ENCODE measurements at regions not wholly inside any gene's neighbourhood (a gene's known extent, or its start where the extent isn't known, plus 50 kb on each side); places are given as distances from the start of the nearest gene placed in this dataset.

- peaks cover 0 to 1% (median 0%) of the 10 kb centered on the region in 5 donors for H3K9me3 Mint-ChIP-seq
- H3K4me3 Mint-ChIP-seq: no peak overlapping the region
- H3K36me3 Mint-ChIP-seq: no peaks in the 10 kb centered on the region
- no peaks in the 10 kb centered on the region for H3K27me3 ChIP-seq (ENCODE audit: insufficient read depth, low read length, poor library complexity, severe bottlenecking)
- H3K36me3 ChIP-seq (ENCODE audit: insufficient read depth, low read length): no peaks in the 10 kb centered on the region
- no peak for DNase-seq
- no peaks in the 10 kb centered on the region for H3K27me3 Mint-ChIP-seq
- ChIA-PET CTCF (no interaction called here), POLR2A (no interaction called here)
- H3K4me1 Mint-ChIP-seq: no peaks in the 10 kb centered on the region
- no peak overlapping the region for H3K27ac ChIP-seq (ENCODE audit: low read depth, low read length)
- H3K4me3 ChIP-seq (ENCODE audit: low read length): no peak overlapping the region
- no peaks in the 10 kb centered on the region for H3K4me1 ChIP-seq (ENCODE audit: insufficient read depth, low read length)
- no peak overlapping the region for H3K27ac Mint-ChIP-seq
- no peaks in the 10 kb centered on the region for H3K9me3 ChIP-seq (ENCODE audit: low read length)
Measured at GRCh38 chr6:132020138-132020581, 69.0 kb upstream of the CCN2 start.

- ChIA-PET POLR2A (no interaction called here), CTCF (no interaction called here)
- Histone ChIP-seq H3K4me1 (ENCODE audit: insufficient read depth, low read length) (no peaks in the 10 kb centered on the region), H3K4me3 (ENCODE audit: low read length) (no peak overlapping the region), H3K27me3 (ENCODE audit: insufficient read depth, low read length, poor library complexity, severe bottlenecking) (no peaks in the 10 kb centered on the region), H3K27ac (ENCODE audit: low read depth, low read length) (no peak overlapping the region), H3K9me3 (ENCODE audit: low read length) (no peaks in the 10 kb centered on the region), H3K36me3 (ENCODE audit: insufficient read depth, low read length) (no peaks in the 10 kb centered on the region)
- Mint-ChIP-seq H3K4me1 (no peaks in the 10 kb centered on the region), H3K27ac (no peak overlapping the region), H3K4me3 (no peak overlapping the region), H3K9me3 (peaks cover 0 to under 1% (median 0%) of the 10 kb centered on the region in 5 donors), H3K27me3 (no peaks in the 10 kb centered on the region), H3K36me3 (no peaks in the 10 kb centered on the region)
- DNase-seq: no peak
Measured at GRCh38 chr6:132019586-132019985, 68.4 kb upstream of the CCN2 start.

- Mint-ChIP-seq H3K27me3 (no peaks in the 10 kb centered on the region), H3K4me1 (no peaks in the 10 kb centered on the region), H3K9me3 (no peaks in the 10 kb centered on the region), H3K4me3 (no peak overlapping the region), H3K27ac (no peak overlapping the region), H3K36me3 (no peaks in the 10 kb centered on the region)
- Histone ChIP-seq H3K4me3 (ENCODE audit: low read length) (no peak overlapping the region), H3K36me3 (ENCODE audit: insufficient read depth, low read length) (no peaks in the 10 kb centered on the region), H3K27me3 (ENCODE audit: insufficient read depth, low read length, poor library complexity, severe bottlenecking) (no peaks in the 10 kb centered on the region), H3K4me1 (ENCODE audit: insufficient read depth, low read length) (no peaks in the 10 kb centered on the region), H3K27ac (ENCODE audit: low read depth, low read length) (no peak overlapping the region), H3K9me3 (ENCODE audit: low read length) (no peaks in the 10 kb centered on the region)
- ChIA-PET CTCF (no interaction called here), POLR2A (no interaction called here)
- no peak for DNase-seq
Measured at GRCh38 chr6:132017942-132018341, 66.8 kb upstream of the CCN2 start.

- DNase-seq: no peak
- no peaks in the 10 kb centered on the region for H3K9me3 ChIP-seq (ENCODE audit: low read length)
- H3K27me3 ChIP-seq (ENCODE audit: insufficient read depth, low read length, poor library complexity, severe bottlenecking): no peaks in the 10 kb centered on the region
- POLR2A ChIA-PET: no interaction called here
- Mint-ChIP-seq H3K4me3 (no peak overlapping the region), H3K36me3 (no peaks in the 10 kb centered on the region), H3K9me3 (no peaks in the 10 kb centered on the region), H3K27me3 (no peaks in the 10 kb centered on the region), H3K4me1 (no peaks in the 10 kb centered on the region), H3K27ac (no peak overlapping the region)
- CTCF ChIA-PET: no interaction called here
- H3K36me3 ChIP-seq (ENCODE audit: insufficient read depth, low read length): no peaks in the 10 kb centered on the region
- H3K27ac ChIP-seq (ENCODE audit: low read depth, low read length): no peak overlapping the region
- H3K4me1 ChIP-seq (ENCODE audit: insufficient read depth, low read length): no peaks in the 10 kb centered on the region
- no peak overlapping the region for H3K4me3 ChIP-seq (ENCODE audit: low read length)
Measured at GRCh38 chr6:132016396-132016795, 65.2 kb upstream of the CCN2 start.

- no peak overlapping the region for H3K4me3 Mint-ChIP-seq
- H3K27ac Mint-ChIP-seq: no peak overlapping the region
- Histone ChIP-seq H3K27me3 (ENCODE audit: insufficient read depth, low read length, poor library complexity, severe bottlenecking) (no peaks in the 10 kb centered on the region), H3K4me3 (ENCODE audit: low read length) (no peak overlapping the region), H3K9me3 (ENCODE audit: low read length) (no peaks in the 10 kb centered on the region), H3K27ac (ENCODE audit: low read depth, low read length) (no peak overlapping the region), H3K4me1 (ENCODE audit: insufficient read depth, low read length) (no peaks in the 10 kb centered on the region), H3K36me3 (ENCODE audit: insufficient read depth, low read length) (no peaks in the 10 kb centered on the region)
- no peaks in the 10 kb centered on the region for H3K4me1 Mint-ChIP-seq
- CTCF ChIA-PET: no interaction called here
- no peaks in the 10 kb centered on the region for H3K27me3 Mint-ChIP-seq
- DNase-seq: no peak
- no peaks in the 10 kb centered on the region for H3K36me3 Mint-ChIP-seq
- POLR2A ChIA-PET: no interaction called here
- H3K9me3 Mint-ChIP-seq: no peaks in the 10 kb centered on the region
Measured at GRCh38 chr6:132011582-132011981, 60.4 kb upstream of the CCN2 start.

- Histone ChIP-seq H3K27me3 (ENCODE audit: insufficient read depth, low read length, poor library complexity, severe bottlenecking) (no peaks in the 10 kb centered on the region), H3K36me3 (ENCODE audit: insufficient read depth, low read length) (no peaks in the 10 kb centered on the region), H3K4me1 (ENCODE audit: insufficient read depth, low read length) (no peaks in the 10 kb centered on the region), H3K4me3 (ENCODE audit: low read length) (no peak overlapping the region), H3K27ac (ENCODE audit: low read depth, low read length) (no peak overlapping the region), H3K9me3 (ENCODE audit: low read length) (no peaks in the 10 kb centered on the region)
- no peak for DNase-seq
- no peaks in the 10 kb centered on the region for H3K9me3 Mint-ChIP-seq
- no peaks in the 10 kb centered on the region for H3K4me1 Mint-ChIP-seq
- no peak overlapping the region for H3K4me3 Mint-ChIP-seq
- POLR2A ChIA-PET: no interaction called here
- CTCF ChIA-PET: no interaction called here
- H3K27me3 Mint-ChIP-seq: no peaks in the 10 kb centered on the region
- H3K27ac Mint-ChIP-seq: no peak overlapping the region
- no peaks in the 10 kb centered on the region for H3K36me3 Mint-ChIP-seq
Measured at GRCh38 chr6:132009175-132009574, 58.0 kb upstream of the CCN2 start.

- no peaks in the 10 kb centered on the region for H3K4me1 ChIP-seq (ENCODE audit: insufficient read depth, low read length)
- Mint-ChIP-seq H3K4me3 (no peak overlapping the region), H3K27me3 (no peaks in the 10 kb centered on the region), H3K27ac (no peak overlapping the region), H3K9me3 (peaks cover 0 to 8% (median 0%) of the 10 kb centered on the region in 5 donors), H3K36me3 (no peaks in the 10 kb centered on the region), H3K4me1 (no peaks in the 10 kb centered on the region)
- H3K27me3 ChIP-seq (ENCODE audit: insufficient read depth, low read length, poor library complexity, severe bottlenecking): no peaks in the 10 kb centered on the region
- no peak overlapping the region for H3K27ac ChIP-seq (ENCODE audit: low read depth, low read length)
- CTCF ChIA-PET: no interaction called here
- H3K36me3 ChIP-seq (ENCODE audit: insufficient read depth, low read length): no peaks in the 10 kb centered on the region
- no peak for DNase-seq
- H3K4me3 ChIP-seq (ENCODE audit: low read length): no peak overlapping the region
- no peaks in the 10 kb centered on the region for H3K9me3 ChIP-seq (ENCODE audit: low read length)
- POLR2A ChIA-PET: no interaction called here
Measured at GRCh38 chr6:132007474-132008190, 56.5 kb upstream of the CCN2 start.

GRCh38 chr6:132005178-132005577 lies 54.0 kb upstream of the CCN2 start:
- POLR2A ChIA-PET: no interaction called here

GRCh38 chr6:132004668-132005067 lies 53.5 kb upstream of the CCN2 start:
- no peak overlapping the region for H3K4me3 Mint-ChIP-seq
- no peak overlapping the region for H3K27ac Mint-ChIP-seq
- H3K36me3 Mint-ChIP-seq: no peaks in the 10 kb centered on the region
- no peak overlapping the region for H3K27ac ChIP-seq (ENCODE audit: low read depth, low read length)
- DNase-seq: no peak
- H3K27me3 ChIP-seq (ENCODE audit: insufficient read depth, low read length, poor library complexity, severe bottlenecking): no peaks in the 10 kb centered on the region
- no peaks in the 10 kb centered on the region for H3K4me1 ChIP-seq (ENCODE audit: insufficient read depth, low read length)
- H3K9me3 ChIP-seq (ENCODE audit: low read length): no peaks in the 10 kb centered on the region
- CTCF ChIA-PET: no interaction called here
- H3K9me3 Mint-ChIP-seq: peaks cover 0 to 8% (median 0%) of the 10 kb centered on the region in 5 donors
- POLR2A ChIA-PET: no interaction called here
- no peaks in the 10 kb centered on the region for H3K27me3 Mint-ChIP-seq
- no peaks in the 10 kb centered on the region for H3K36me3 ChIP-seq (ENCODE audit: insufficient read depth, low read length)
- H3K4me1 Mint-ChIP-seq: no peaks in the 10 kb centered on the region
- H3K4me3 ChIP-seq (ENCODE audit: low read length): no peak overlapping the region

More at GRCh38 chr6:132005178-132005577, 54.0 kb upstream of the CCN2 start:
- H3K27ac Mint-ChIP-seq: no peak overlapping the region
- no peaks in the 10 kb centered on the region for H3K4me1 Mint-ChIP-seq
- H3K36me3 ChIP-seq (ENCODE audit: insufficient read depth, low read length): no peaks in the 10 kb centered on the region
- no peaks in the 10 kb centered on the region for H3K27me3 Mint-ChIP-seq
- CTCF ChIA-PET: no interaction called here
- no peaks in the 10 kb centered on the region for H3K27me3 ChIP-seq (ENCODE audit: insufficient read depth, low read length, poor library complexity, severe bottlenecking)
- H3K9me3 Mint-ChIP-seq: peaks cover 0 to 8% (median 0%) of the 10 kb centered on the region in 5 donors
- no peaks in the 10 kb centered on the region for H3K9me3 ChIP-seq (ENCODE audit: low read length)
- H3K4me3 ChIP-seq (ENCODE audit: low read length): no peak overlapping the region
- no peak overlapping the region for H3K4me3 Mint-ChIP-seq
- no peaks in the 10 kb centered on the region for H3K4me1 ChIP-seq (ENCODE audit: insufficient read depth, low read length)
- H3K27ac ChIP-seq (ENCODE audit: low read depth, low read length): no peak overlapping the region
- H3K36me3 Mint-ChIP-seq: no peaks in the 10 kb centered on the region
- no peak for DNase-seq

Measured in CD8-positive, alpha-beta memory T cell (primary cell).